HG03060 (cell line): ENCODE measurements at regions not wholly inside any gene's neighbourhood (a gene's known extent, or its start where the extent isn't known, plus 50 kb on each side); places are given as distances from the start of the nearest gene placed in this dataset.
"Not testable (repeated sequence)": the region's sequence is repeated elsewhere in the genome, so short reads cannot be mapped to it uniquely, and the experiment has no call there.

Experiments
- ATAC-seq: cut with Tn5 transposase; IDR thresholded peaks from one replicate; pipeline ENCODE4 v1.9.1; 2021; ENCODE audit warnings: low read depth, moderate number of reproducible peaks; ENCODE audit not compliant: unreplicated experiment

- ATAC-seq: no peak
Observed at GRCh38 chr4:187604984-187605383, 390.6 kb upstream of the ZFP42 start.

GRCh38 chr4:187606581-187606980 is 389.0 kb upstream of the ZFP42 start:
- no peak for ATAC-seq

GRCh38 chr4:187608001-187608421 is 387.6 kb upstream of the ZFP42 start:
- ATAC-seq: no peak

GRCh38 chr4:187612301-187612700 is 383.3 kb upstream of the ZFP42 start:
- ATAC-seq: no peak

- ATAC-seq: no peak
Observed at GRCh38 chr4:187613089-187613839, 382.3 kb upstream of the ZFP42 start.

GRCh38 chr4:187615972-187616371 is 379.6 kb upstream of the ZFP42 start:
- ATAC-seq: no peak

- ATAC-seq: no peak
Observed at GRCh38 chr4:187617113-187617512, 378.5 kb upstream of the ZFP42 start.

- no peak for ATAC-seq
Observed at GRCh38 chr4:187618701-187619281, 376.8 kb upstream of the ZFP42 start.

- ATAC-seq: no peak
Observed at GRCh38 chr4:187619319-187619718, 376.3 kb upstream of the ZFP42 start.

GRCh38 chr4:187632260-187632995 is 363.1 kb upstream of the ZFP42 start:
- no peak for ATAC-seq

GRCh38 chr4:187633245-187633644 is 362.3 kb upstream of the ZFP42 start:
- ATAC-seq: no peak

- ATAC-seq: no peak
Observed at GRCh38 chr4:187656959-187657358, 338.6 kb upstream of the ZFP42 start.

GRCh38 chr4:187663076-187663475 is 332.5 kb upstream of the ZFP42 start:
- ATAC-seq: no peak

- ATAC-seq: no peak
Observed at GRCh38 chr4:187664011-187664410, 331.6 kb upstream of the ZFP42 start.

- ATAC-seq: no peak
Observed at GRCh38 chr4:187665086-187665485, 330.5 kb upstream of the ZFP42 start.

GRCh38 chr4:187666034-187666433 is 329.5 kb upstream of the ZFP42 start:
- ATAC-seq: no peak

- ATAC-seq: no peak
Observed at GRCh38 chr4:187666697-187667494, 328.7 kb upstream of the ZFP42 start.

- ATAC-seq: no peak
Observed at GRCh38 chr4:187668526-187669082, 327.0 kb upstream of the ZFP42 start.

- not testable (repeated sequence) for ATAC-seq
Observed at GRCh38 chr4:187671521-187671920, 324.1 kb upstream of the ZFP42 start.

- not testable (repeated sequence) for ATAC-seq
Observed at GRCh38 chr4:187671958-187672357, 323.6 kb upstream of the ZFP42 start.
